HG03457 (cell line): ENCODE measurements at regions not wholly inside any gene's neighbourhood (a gene's known extent, or its start where the extent isn't known, plus 50 kb on each side); places are given as distances from the start of the nearest gene placed in this dataset.
"Not testable (repeated sequence)": the region's sequence is repeated elsewhere in the genome, so short reads cannot be mapped to it uniquely, and the experiment has no call there.

Source experiments
- ATAC-seq: cut with Tn5 transposase; IDR thresholded peaks from one replicate; pipeline ENCODE4 v1.9.1; 2021; ENCODE audit warnings: moderate number of reproducible peaks; ENCODE audit not compliant: unreplicated experiment

GRCh38 chr5:166672431-166672830 is 1619.0 kb upstream of the WWC1 start:
- no peak for ATAC-seq

GRCh38 chr5:166677891-166678290 is 1613.6 kb upstream of the WWC1 start:
- no peak for ATAC-seq

- no peak for ATAC-seq
These were observed 1612.1 kb upstream of the WWC1 start for GRCh38 chr5:166679331-166679730.

GRCh38 chr5:166695326-166695725 is 1596.1 kb upstream of the WWC1 start:
- no peak for ATAC-seq

- no peak for ATAC-seq
These were observed 1583.2 kb upstream of the WWC1 start for GRCh38 chr5:166708291-166708690.

- ATAC-seq = no peak
These were observed 1581.8 kb upstream of the WWC1 start for GRCh38 chr5:166709691-166710090.

- no peak for ATAC-seq
These were observed 1581.2 kb upstream of the WWC1 start for GRCh38 chr5:166710271-166710670.

GRCh38 chr5:166712447-166713185 is 1578.8 kb upstream of the WWC1 start:
- ATAC-seq = no peak

GRCh38 chr5:166713295-166713694 is 1578.2 kb upstream of the WWC1 start:
- no peak for ATAC-seq

GRCh38 chr5:166716856-166717492 is 1574.5 kb upstream of the WWC1 start:
- ATAC-seq = no peak

- no peak for ATAC-seq
These were observed 1571.5 kb upstream of the WWC1 start for GRCh38 chr5:166719991-166720390.

- ATAC-seq = no peak
These were observed 1568.5 kb upstream of the WWC1 start for GRCh38 chr5:166722939-166723338.

GRCh38 chr5:166724284-166724683 is 1567.2 kb upstream of the WWC1 start:
- ATAC-seq = no peak

GRCh38 chr5:166725593-166725992 is 1565.9 kb upstream of the WWC1 start:
- no peak for ATAC-seq

GRCh38 chr5:166726406-166726805 is 1565.0 kb upstream of the WWC1 start:
- no peak for ATAC-seq

GRCh38 chr5:166742951-166743350 is 1548.5 kb upstream of the WWC1 start:
- not testable (repeated sequence) for ATAC-seq

- ATAC-seq = no peak
These were observed 1544.9 kb upstream of the WWC1 start for GRCh38 chr5:166746506-166746905.

GRCh38 chr5:166750376-166750775 is 1541.1 kb upstream of the WWC1 start:
- ATAC-seq = no peak

GRCh38 chr5:166758151-166758550 is 1533.3 kb upstream of the WWC1 start:
- ATAC-seq = no peak

GRCh38 chr5:166767858-166768257 is 1523.6 kb upstream of the WWC1 start:
- no peak for ATAC-seq

- no peak for ATAC-seq
These were observed 1522.9 kb upstream of the WWC1 start for GRCh38 chr5:166768536-166768935.

GRCh38 chr5:166772770-166773169 is 1518.7 kb upstream of the WWC1 start:
- no peak for ATAC-seq

GRCh38 chr5:166781737-166782136 is 1509.7 kb upstream of the WWC1 start:
- no peak for ATAC-seq
